Keratinocyte (primary cell): ENCODE measurements at regions not wholly inside any gene's neighbourhood (a gene's known extent, or its start where the extent isn't known, plus 50 kb on each side); places are given as distances from the start of the nearest gene placed in this dataset.

Experiments used
- EZH2 ChIP-seq: IDR thresholded peaks from one replicate; pipeline ENCODE4 v1.6.1; 2012; ENCODE audit warnings: inconsistent platforms, mild to moderate bottlenecking, low read length, moderate library complexity
- TF ChIP-seq, protein P1 (sequence below), 3 experiments: IDR thresholded peaks in 1 of 3; conservative IDR thresholded peaks in 1 of 3; optimal IDR thresholded peaks in 1 of 3; 2 replicates in 2 of 3; 3 replicates in 1 of 3; pipeline versions ENCODE3 to v1.5.1; 2011; ENCODE audit warnings: low read length in 3 of 3, mild to moderate bottlenecking in 3 of 3, moderate library complexity in 2 of 3, control low read depth in 1 of 3, inconsistent platforms in 1 of 3; ENCODE audit not compliant: insufficient read depth in 2 of 3; ENCODE audit errors: extremely low read depth in 1 of 3

DNA sequence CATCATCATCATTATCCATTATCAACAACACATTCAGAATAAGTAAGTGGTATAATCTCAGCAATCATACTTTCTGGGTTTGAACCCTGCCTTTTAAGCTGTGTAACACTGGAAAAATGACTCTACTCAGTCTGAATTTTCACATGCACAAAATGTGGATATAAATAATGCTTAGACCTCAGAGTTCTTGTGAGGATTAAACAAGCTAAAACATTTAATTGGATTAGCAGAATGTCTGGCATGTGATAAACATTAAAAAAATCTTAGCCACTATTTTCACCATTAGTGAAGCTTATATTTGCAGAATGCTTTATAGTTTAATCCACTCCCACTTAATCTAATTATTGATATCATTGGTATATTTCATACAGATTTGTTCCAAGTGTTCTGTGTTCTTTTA lies 412.3 kb downstream of the RFC3 start:
- TF ChIP-seq, protein P1, sequence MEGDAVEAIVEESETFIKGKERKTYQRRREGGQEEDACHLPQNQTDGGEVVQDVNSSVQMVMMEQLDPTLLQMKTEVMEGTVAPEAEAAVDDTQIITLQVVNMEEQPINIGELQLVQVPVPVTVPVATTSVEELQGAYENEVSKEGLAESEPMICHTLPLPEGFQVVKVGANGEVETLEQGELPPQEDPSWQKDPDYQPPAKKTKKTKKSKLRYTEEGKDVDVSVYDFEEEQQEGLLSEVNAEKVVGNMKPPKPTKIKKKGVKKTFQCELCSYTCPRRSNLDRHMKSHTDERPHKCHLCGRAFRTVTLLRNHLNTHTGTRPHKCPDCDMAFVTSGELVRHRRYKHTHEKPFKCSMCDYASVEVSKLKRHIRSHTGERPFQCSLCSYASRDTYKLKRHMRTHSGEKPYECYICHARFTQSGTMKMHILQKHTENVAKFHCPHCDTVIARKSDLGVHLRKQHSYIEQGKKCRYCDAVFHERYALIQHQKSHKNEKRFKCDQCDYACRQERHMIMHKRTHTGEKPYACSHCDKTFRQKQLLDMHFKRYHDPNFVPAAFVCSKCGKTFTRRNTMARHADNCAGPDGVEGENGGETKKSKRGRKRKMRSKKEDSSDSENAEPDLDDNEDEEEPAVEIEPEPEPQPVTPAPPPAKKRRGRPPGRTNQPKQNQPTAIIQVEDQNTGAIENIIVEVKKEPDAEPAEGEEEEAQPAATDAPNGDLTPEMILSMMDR (optimal IDR thresholded peaks at IDR 0.05 in 1 of 3, IDR thresholded peaks at IDR 0.05 in 1 of 3, conservative IDR thresholded peaks at IDR 0.05 in 1 of 3; ENCODE audit: extremely low read depth in 1 of 3, insufficient read depth in 2 of 3, low read length in 3 of 3), result no peak
- TF ChIP-seq EZH2, result no peak
